Fibroblast of pulmonary artery (primary cell): ENCODE measurements at regions not wholly inside any gene's neighbourhood (a gene's known extent, or its start where the extent isn't known, plus 50 kb on each side); places are given as distances from the start of the nearest gene placed in this dataset.

Experiments used
- DNase-seq: peaks from one replicate; pipeline ENCODE4 v3.0.0-alpha.2; 2010; ENCODE audit warnings: low read depth
- H3K4me3 ChIP-seq: replicated peaks from 2 replicates; pipeline ENCODE4 v1.5.1; 2011; ENCODE audit warnings: low read depth, mild to moderate bottlenecking, control low read depth, low read length, moderate library complexity
- TF ChIP-seq, protein P1 (sequence below): IDR thresholded peaks from 2 replicates; pipeline ENCODE4 v1.5.1; 2011; ENCODE audit warnings: mild to moderate bottlenecking, control low read depth, low read length, inconsistent platforms; ENCODE audit errors: missing control alignments

DNA sequence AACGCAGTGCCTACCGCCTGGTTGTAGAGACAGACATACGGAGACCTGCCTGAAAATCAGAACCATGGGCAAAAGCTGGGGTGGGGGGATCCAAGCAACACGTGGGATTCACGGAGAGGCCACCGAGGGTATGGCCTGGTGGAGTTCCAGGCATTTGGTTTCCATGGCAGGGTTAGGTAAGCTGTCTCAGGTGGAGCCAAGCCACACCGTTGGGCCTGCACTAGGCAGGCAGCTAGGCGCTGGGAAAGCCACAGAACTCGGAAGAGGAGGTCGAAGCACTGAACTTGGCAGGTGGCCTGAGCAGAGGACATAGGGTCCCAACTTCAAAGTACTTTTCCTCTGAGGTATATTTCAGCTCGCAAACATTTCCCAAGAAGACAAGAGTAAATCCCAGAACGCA, 111.6 kb downstream of the ISL1 start:
- TF ChIP-seq, protein P1, sequence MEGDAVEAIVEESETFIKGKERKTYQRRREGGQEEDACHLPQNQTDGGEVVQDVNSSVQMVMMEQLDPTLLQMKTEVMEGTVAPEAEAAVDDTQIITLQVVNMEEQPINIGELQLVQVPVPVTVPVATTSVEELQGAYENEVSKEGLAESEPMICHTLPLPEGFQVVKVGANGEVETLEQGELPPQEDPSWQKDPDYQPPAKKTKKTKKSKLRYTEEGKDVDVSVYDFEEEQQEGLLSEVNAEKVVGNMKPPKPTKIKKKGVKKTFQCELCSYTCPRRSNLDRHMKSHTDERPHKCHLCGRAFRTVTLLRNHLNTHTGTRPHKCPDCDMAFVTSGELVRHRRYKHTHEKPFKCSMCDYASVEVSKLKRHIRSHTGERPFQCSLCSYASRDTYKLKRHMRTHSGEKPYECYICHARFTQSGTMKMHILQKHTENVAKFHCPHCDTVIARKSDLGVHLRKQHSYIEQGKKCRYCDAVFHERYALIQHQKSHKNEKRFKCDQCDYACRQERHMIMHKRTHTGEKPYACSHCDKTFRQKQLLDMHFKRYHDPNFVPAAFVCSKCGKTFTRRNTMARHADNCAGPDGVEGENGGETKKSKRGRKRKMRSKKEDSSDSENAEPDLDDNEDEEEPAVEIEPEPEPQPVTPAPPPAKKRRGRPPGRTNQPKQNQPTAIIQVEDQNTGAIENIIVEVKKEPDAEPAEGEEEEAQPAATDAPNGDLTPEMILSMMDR, result no peak
- no peak for DNase-seq
- H3K4me3 ChIP-seq, result no peak overlapping the region

DNA sequence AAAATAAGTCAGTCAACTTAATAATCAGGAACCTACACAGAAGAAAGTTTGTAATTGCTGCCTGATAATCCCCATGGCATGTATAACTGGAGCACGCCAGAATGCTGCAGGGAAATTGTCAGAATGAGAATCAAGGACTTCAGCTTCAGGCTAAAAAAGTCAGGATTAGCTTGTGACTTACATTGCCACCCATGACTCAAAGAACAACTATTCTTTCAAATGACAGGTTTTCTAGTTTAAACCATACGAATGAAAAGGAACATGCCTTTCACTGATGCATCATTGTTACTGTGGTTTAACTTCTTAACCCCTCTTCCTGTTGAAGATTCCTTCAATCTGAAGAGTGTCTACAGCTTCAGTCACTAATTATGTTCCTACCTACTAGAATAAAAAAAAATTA, 112.4 kb downstream of the ISL1 start:
- DNase-seq, result peak; percentile 15
- TF ChIP-seq, protein P1, result no peak
- H3K4me3 ChIP-seq, result no peak overlapping the region

DNA sequence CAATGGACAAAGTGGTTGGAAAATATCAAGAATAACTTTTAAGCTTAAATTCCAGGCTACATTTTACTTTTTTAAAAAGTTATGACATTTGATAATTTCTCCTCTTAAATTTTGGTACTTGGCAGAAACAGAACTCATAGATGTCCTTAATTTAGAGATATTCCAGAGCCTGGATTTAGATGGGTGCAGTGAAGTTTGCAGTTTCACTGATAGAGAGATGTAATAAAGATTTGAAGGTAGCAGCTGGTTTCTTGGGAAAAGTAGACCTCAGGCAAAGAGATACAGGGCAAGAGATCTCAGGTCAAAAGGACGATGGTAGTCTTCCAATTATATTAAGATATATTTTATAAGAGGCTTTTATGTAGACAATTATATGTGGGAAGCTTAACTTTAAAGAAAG, 134.6 kb downstream of the ISL1 start:
- TF ChIP-seq, protein P1, result no peak
- no peak for DNase-seq
- no peak overlapping the region for H3K4me3 ChIP-seq

DNA sequence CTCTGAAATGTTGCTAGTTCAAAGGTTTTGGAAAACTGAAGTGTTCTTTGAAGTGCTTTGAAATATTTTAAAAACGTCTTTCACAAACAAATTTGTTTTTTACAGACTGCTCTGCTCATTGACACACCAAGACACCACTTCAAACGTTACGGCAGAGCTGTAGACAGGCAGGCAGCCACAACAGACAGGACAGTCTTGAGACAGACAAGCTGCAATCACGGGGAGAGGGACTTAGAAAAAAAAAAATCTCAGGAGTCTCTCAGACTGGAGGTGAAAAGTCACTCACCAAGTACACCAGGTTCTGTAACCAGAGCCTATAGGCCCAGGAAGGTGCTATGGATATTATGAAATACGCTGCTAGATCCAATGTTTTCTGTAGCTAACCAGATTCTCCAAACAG, 135.4 kb downstream of the ISL1 start:
- TF ChIP-seq, protein P1, result no peak
- DNase-seq, result no peak
- H3K4me3 ChIP-seq, result no peak overlapping the region

DNA sequence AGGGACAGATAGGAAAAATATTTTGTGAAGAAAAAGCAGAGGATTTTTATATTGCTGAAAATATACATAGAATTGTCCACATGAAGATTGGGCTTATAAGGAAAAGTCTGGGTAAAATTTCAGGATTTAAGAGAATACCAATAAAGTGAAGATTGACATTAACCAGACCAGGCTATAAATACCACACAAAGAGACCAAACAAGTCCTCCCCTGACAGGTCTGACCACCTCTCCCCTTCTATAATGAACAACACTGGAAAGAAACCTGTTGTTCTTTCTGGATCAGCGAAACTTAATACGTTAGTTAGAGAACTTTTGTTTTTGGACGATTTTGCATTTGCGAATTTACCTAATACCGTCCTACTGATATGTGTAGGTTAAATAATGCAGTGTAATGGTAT, 138.3 kb downstream of the ISL1 start:
- TF ChIP-seq, protein P1, result no peak
- DNase-seq, result no peak
- H3K4me3 ChIP-seq, result no peak overlapping the region

DNA sequence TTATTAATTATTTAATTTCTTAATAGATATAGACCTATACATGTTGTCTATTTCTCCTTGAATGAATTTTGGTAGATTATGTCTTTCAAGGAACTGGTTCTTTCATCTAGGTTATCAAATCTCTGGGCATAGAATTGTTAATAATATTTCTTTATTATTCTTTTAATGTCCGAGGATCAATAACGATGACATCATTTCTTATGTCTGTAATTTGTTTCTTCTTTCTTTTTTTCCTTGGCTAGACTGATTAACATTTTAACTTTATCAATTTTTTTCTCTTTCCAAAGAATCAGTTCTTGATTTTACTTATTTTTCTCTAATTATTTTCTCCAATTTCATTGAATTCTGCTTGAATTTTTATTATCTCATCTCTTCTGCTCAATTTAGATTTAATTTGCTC, 156.0 kb downstream of the ISL1 start:
- no peak overlapping the region for H3K4me3 ChIP-seq
- no peak for DNase-seq
- TF ChIP-seq, protein P1, result no peak

DNA sequence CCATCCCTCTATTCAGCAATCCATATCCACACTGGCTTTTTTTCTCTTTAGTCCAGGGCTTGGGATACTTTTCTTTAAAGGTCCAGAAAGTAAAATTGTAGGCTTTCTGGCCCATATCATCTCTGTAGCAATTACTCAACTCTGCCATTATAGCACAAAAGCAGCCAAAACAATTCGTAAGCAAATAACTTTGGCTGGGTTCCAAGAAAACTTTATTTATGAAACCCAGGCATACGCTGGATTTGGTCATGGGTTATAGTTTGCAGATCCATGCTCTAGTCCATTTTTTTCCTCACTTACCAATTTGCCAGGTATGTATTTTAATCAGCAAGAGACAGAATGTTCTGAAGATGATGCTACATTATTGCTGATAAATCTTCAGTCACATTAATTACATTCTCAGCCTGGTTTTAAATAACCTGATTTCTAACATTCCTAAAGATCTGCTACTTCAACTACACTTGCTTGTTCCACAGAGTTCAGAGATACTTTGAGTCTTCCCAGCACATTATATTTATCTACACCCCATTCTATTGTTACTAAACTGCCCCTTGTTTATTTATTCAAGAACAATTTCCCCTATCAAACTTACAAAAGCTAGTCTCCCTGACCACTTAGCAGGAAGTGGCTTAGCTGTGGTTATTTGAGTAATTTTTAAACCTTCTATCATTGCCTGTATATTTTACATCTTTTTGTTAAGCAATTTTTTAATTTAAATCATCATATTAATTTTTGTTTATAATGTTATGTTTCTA, 161.0 kb downstream of the ISL1 start:
- peak; percentile 2 for DNase-seq
- TF ChIP-seq, protein P1, result no peak
- no peak overlapping the region for H3K4me3 ChIP-seq
